C4-2B (cell line): ENCODE measurements at regions not wholly inside any gene's neighbourhood (a gene's known extent, or its start where the extent isn't known, plus 50 kb on each side); places are given as distances from the start of the nearest gene placed in this dataset.
"Not testable (repeated sequence)": the region's sequence is repeated elsewhere in the genome, so short reads cannot be mapped to it uniquely, and the experiment has no call there.

ENCODE experiments used
- H3K27ac ChIP-seq: fragments of 450-650 bp; 2 replicates; pipeline ENCODE4 v1.5.1; 2017
- CTCF ChIP-seq: fragments of 450-650 bp; conservative IDR thresholded peaks from 2 replicates; pipeline ENCODE4 v1.5.1; 2017; ENCODE audit warnings: mild to moderate bottlenecking
- ZFX ChIP-seq: fragments of 450-650 bp; IDR thresholded peaks from 2 replicates; pipeline ENCODE4 v1.6.1; 2017

GRCh38 chr4:167906851-167907250 lies 185.5 kb upstream of the ANXA10 start:
- H3K27ac ChIP-seq = no peak overlapping the region
- TF ChIP-seq CTCF = no peak
- TF ChIP-seq ZFX = no peak

- H3K27ac ChIP-seq = no peak overlapping the region
Observed at GRCh38 chr4:167908816-167909215, 183.5 kb upstream of the ANXA10 start.

GRCh38 chr4:167912535-167912934 lies 179.8 kb upstream of the ANXA10 start:
- not testable (repeated sequence) for H3K27ac ChIP-seq

More at GRCh38 chr4:167908816-167909215, 183.5 kb upstream of the ANXA10 start:
- TF ChIP-seq ZFX (no peak), CTCF (no peak)

- H3K27ac ChIP-seq = no peak overlapping the region
- TF ChIP-seq ZFX (no peak), CTCF (no peak)
Observed at GRCh38 chr4:167918077-167918476, 174.3 kb upstream of the ANXA10 start.

- H3K27ac ChIP-seq = no peak overlapping the region
- TF ChIP-seq CTCF = no peak
- TF ChIP-seq ZFX = no peak
Observed at GRCh38 chr4:167930166-167930565, 162.2 kb upstream of the ANXA10 start.

GRCh38 chr4:167934216-167934615 lies 158.1 kb upstream of the ANXA10 start:
- TF ChIP-seq CTCF (no peak), ZFX (no peak)
- no peak overlapping the region for H3K27ac ChIP-seq

- no peak for TF ChIP-seq CTCF
- no peak for TF ChIP-seq ZFX
- no peak overlapping the region for H3K27ac ChIP-seq
Observed at GRCh38 chr4:167939863-167940616, 152.3 kb upstream of the ANXA10 start.
